ENCODE measurements at regions not wholly inside any gene's neighbourhood (a gene's known extent, or its start where the extent isn't known, plus 50 kb on each side); places are given as distances from the start of the nearest gene placed in this dataset.
"Not testable (repeated sequence)": the region's sequence is repeated elsewhere in the genome, so short reads cannot be mapped to it uniquely, and the experiment has no call there.

DNA sequence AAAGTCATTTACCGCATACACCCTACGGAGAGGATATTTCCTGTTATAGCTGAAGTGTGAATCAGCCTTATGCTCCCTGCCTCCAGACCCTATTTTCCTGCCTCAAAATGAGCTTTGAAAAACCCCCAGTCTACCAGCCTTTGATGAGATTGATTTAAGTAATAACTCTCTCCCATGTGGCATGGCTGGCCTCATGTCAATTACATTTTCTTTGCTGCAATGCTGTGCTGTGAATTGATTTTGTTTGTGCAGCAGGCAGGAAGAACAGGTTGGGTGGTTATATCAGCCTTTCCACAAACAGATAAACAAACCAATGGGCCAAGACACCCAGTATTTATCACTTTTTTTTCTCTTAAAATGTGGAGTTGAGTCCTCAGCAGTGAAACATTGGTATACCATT, 1105.5 kb upstream of the TMEM132C start:
- DNase-seq, result no peak

DNA sequence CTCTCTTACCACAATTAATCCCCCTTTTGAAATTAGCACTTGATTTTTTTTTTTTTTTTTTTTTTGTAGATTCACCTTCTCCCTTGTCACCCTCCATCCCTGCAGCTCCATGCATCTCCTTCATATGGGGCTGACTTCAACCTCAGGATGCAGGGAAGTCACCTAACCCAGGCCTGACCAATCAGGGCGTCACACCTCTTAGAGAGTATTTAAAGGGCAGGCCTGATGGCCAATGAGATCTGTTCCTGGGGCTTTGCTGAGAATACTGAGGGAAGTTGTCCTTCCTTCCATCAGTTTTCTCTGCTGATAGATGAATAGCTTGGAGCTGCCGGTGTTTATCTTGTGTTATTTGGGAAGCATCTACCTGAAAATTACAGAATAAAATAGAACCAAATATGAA, 1104.7 kb upstream of the TMEM132C start:
- DNase-seq, result no peak

DNA sequence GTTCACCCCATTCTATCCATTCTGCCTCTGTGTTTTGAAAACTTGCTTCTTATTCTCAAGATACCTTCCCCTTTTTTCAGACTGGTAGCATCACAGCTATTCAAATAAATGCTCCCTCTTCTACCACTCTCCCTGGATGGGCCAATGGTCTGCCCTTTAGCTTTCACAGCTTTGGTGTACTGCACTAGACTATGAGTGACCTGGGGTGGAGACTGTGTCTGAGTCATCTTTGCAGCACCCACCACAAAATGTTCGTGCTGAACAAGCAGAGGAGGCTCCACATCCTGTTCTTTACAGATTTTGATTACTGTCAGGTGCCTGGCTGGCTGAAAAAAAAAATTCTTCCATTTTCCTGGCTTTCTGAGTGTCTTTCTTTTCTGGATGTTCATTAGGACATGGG, 1104.1 kb upstream of the TMEM132C start:
- DNase-seq, result no peak

DNA sequence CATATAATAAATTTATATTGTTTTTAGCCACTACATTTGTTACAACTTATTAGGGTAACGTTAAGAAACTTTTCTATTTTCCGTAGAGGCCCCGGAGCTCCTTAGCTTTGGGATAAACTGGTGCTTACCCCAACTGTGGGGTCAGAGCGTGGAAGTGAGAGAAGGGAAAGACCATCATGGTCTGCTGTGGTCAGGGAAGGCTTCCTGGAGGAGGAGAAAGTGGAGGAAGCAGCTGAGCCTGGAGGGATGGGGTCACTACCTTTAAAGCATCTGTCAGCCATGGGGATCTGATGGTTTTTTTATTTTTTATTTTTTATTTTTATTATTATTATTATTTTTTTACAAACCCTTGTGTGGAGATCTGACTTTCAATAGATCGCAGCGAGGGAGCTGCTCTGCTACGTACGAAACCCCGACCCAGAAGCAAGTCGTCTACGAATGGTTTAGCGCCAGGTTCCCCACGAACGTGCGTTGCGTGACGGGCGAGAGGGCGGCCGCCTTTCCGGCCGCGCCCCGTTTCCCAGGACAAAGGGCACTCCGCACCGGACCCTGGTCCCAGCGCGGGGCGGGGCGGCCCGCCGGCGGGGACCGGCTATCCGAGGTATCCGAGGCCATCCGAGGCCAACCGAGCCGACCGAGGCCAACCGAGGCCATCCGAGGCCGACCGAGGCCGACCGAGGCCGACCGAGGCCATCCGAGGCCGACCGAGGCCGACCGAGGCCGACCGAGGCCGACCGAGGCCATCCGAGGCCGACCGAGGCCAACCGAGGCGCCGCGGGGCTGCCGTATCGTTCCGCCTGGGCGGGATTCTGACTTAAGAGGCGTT, 1101.2 kb upstream of the TMEM132C start:
- DNase-seq, result no peak

DNA sequence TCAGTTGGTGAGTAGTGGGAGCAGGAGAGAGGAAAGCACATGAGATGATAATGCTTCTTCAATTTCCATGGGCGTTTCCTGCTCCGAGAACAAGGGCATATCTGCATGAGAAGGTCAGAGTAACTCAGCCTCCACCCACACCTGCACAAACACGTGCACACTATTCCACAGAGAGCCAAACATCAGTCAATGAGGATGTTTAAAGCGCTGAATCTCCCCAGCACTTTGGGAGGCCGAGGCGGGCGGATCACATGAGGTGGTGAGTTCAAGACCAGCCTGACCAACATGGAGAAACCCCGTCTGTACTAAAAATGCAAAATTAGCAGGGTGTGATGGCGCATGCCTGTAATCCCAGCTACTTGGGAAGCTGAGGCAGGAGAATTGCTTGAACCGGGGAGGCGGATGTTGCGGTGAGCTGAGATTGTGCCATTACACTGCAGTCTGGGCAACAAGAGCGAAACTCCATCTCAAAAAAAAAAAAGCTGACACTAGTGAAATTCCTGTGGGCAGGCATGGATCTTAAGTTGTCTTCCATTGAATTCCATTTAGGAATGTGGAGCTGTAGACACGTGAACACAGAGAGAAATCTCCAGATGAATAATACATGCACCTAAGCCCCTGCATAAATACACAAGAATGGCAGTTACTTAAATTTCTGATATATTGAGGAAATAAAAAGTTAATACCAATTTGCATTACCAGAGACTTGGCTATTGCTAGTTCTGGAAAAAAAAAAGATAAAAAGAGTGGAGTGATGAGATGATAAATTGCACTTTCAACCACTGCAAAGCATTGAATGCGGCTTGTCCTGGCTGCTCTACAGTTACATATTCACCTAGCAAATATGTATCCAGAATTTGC, 1097.4 kb upstream of the TMEM132C start:
- no peak for DNase-seq

DNA sequence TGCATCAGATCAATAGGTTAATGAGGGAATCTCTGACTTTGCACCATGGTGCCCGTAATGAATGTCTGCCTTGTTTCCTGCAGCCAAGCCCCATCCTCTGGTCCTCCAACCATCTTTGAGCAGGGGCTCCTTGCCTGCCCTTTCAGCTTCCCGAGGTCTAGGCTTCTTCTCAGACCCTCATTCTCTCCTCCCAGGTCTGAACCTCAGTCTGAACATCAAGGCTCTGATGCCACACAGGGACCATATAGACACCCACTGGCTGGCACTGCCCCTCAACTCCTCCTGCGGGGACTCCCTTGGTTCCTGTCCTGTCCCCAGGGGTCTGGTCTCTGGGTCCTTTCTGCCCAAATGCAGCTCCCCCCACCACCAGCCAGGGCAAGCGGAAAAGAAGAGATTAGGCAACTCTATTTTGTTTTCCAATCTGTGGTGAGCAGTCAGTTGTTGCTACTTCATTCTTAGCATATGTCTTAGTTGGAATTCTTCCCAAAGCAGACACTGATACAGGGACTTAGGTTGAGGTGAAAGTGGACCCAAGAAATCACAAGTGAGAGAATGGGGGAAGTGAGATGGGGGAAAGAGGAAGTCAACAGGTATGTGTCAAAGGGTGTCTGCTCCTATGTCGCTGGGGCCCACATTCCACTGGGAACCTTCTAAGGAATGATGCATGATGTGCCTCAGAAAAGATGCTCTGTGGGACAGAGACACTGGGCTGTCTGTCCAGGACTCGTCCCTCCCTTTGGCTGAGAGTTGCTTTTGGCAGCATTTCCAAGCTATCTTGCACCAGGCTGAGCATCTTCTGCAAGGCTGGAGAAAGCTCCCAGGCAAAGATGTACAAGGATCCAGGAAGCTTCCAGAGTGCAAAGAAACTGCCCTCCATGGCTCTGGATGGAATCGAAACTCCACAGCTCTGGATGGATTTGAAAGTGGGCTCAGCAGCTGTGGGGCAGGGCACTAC, 1096.5 kb upstream of the TMEM132C start:
- DNase-seq, result no peak

DNA sequence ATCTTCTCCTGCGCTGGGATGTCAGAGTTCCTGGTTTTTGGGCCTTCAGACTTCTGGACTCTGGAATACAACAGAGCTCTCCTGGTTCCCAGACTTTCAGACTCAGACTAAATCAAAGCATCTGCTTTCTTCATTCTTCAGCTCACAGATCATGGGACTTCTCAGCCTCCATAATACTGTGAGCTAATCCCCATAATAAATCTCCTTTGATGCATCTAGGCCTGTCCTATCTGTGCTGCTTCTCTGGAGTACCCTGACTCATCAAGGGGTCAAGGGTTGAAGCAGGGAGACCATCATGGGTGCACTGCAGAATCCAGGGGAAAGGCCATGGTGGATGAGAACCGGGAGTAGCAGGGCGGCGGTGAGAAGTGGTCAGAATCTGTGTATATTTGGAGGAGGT, 1094.1 kb upstream of the TMEM132C start:
- no peak for DNase-seq

DNA sequence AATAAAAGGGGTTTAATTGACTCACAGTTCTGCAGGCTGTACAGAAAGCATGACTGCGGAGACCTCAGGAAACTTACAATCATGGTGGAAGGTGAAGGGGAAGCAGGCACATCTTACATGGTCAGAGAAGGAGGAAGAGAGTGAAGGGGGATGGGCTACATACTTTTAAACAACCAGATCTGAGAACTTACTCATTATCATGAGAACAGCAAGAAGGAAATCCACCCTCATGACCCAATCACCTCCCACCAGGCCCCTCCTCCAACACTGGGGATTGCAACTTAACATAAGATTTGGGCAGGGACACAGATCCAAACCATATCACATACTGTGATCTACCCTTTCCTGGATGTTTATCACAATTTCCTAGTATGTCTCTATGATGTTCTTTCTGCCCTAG, 1093.0 kb upstream of the TMEM132C start:
- not testable (repeated sequence) for DNase-seq

DNA sequence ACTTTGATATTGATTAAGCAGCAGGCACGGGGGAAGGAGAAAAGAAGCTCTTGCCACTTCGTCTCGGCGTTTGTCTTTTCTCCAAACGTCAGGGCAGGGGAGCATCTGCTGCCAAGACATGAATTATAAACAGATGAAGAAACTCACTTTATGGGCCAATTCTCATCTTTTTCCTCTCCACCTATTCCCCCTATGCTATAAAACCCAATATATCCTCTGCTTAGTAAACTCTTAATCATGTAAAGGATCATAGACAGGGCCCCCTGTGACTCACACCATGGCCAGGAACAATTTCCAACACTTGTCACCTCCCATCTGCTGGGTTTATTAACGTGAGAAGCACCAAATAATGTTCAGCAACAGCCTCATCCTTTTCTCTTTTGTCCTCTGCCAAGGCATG, 1092.1 kb upstream of the TMEM132C start:
- no peak for DNase-seq

DNA sequence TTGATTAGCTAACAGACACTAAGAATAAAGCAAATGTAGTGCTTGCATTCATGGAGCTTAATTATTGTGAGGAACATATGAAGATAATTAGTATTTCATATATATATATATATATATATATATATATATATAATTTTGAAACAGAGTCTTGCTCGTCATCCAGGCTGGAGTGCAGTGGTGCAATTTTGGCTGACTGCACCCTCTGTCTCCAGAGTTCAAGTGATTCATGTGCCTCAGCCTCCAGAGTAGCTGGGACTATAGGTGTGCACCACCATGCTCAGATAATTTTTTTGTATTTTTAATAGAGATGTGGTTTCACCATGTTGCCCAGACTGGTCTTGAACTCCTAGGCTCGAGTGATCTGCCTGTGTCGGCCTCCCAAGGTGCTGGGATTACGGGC, 1091.6 kb upstream of the TMEM132C start:
- DNase-seq, result no peak

DNA sequence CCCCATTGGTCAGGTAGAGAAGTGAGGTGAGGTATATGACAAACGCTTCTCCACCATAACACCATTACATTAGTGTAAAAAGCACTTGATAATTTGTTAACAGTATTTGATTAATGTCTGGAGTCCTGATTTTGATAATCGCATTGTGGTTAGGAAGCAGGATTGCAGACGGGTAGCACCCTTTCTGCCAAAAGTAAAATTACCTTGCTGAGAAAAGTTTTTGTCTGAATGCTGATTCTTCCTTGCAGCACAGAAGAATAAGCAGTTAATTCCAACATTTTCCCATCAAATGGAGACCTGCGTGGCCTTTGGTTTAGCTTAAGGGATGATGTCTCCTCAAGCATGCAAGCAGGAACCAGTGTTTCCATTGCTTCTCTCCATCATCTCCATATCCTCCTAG, 1090.2 kb upstream of the TMEM132C start:
- DNase-seq, result no peak

DNA sequence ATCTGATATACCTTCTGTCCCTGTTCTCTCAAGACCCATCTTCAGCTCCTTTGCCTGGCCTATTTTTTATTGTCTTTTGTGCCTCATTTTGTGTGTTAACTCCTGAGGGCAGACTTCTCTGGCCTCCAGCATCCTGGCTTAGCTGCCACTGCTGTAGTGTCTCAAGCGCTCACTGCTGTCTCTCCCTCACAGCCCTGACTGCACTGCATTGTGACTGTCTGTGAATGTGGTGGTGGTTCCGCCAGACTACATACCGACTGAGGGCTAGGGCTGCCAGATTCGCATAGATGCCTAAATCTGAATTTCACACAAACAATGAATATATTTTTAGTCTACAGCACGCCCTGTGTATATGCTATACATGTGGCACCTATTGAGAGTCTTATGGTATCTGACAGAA, 1088.9 kb upstream of the TMEM132C start:
- no peak for DNase-seq

DNA sequence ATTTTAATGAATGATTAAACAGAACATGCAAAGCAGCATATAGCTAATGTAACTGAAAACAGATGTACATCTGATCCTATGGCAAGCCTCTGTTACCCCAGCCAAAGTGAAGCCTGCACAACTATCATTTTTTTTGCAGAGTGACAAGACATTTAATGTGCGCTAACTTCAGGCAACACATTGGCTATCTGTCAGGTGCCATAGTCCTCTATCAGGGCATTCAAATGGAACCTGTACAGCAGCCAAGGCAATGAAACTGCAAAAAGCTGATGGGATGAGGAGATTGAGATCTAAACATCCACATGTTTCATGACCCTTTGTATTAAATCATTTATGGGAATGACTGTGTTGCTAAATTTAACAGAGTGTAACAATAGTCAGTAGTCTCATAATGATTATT, 1088.5 kb upstream of the TMEM132C start:
- no peak for DNase-seq

DNA sequence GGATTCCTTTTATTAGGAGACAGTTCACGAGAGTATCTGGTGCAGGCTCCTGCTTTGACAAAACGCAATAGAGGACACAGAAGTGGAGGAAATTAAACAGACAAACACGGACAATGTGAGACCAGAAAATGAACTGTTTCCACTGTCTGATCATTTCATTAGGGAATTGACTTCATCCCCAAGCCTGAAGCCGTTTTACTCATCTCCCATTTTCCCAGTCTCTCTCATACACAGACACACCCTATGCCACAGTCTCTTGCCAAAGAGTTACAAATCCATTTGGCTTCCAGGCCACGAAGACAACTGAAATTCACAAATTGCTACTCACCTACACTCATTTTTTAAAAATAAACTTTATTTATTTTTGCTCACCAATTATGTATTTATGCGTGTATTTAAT, 1087.8 kb upstream of the TMEM132C start:
- no peak for DNase-seq

DNA sequence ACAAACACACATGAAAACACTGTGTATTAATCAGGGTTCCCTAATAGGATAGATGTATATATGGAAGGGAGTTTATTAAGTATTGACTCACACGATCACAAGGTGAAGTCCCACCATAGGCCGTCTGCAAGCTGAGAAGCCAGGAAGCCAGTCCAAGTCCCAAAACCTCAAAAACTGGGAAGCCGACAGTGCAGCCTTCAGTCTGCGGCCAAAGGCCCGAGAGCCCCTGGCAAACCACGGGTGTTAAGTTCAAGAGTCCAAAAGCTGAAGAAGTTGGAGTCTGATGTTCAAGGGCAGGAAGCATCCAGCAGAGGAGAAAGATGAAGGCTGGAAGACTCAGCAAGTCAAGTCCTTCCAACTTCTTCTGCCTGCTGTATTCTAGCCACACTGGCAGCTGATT, 1085.0 kb upstream of the TMEM132C start:
- DNase-seq, result no peak

DNA sequence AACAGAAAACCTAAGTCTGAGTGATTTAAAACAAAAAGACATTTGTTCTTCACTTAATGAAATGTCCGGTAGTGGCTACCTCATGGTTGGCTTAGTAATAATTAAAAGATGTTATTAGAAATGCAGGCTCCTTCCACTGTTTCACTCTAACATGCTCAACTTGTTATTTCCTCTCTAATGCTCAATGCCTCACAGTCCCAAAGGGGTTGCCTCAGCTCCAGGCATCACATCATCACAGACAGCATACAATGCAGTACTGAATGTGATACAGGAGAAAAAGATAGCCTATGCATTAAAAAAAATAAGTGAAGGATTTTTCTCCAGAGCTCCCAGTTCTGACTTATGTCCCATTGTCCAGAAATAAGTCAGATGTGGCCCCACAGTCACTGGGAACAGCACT, 1077.0 kb upstream of the TMEM132C start:
- no peak for DNase-seq

DNA sequence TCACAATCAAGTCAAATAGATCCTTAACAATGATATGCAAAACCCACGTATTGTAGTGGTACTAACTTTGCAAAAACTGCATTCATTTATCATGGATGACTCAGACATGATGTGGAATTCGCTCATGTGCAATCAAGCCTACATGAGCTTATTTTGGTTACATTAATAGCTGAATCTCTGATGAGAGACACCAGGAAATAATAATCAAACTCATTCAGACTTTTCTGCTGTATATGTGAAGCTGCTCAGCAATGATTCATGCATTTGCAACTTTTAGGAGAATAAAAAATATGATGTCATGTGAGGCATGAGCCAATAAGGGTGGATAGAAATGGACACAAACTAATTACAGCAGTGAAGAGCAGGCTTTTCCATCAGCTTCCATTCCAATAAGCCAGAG, 1075.8 kb upstream of the TMEM132C start:
- DNase-seq, result no peak

DNA sequence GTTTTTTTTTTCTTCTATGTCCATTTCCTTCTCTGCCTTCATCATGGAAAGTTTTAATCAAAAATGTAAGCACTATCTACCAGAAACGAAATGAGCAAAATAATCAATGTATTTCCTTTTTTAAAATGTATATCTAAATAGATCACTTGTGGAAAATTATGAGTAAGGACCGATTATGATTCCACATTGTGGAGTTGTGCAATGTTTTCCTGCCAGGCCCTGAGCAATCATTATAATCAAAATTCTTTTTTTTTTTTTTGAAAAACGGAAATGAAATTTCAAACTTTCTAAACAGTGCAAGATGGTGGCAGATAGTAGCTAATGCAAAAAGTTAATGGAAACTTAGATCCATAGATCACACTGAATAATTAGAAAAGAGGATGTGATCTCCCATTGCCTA, 1074.6 kb upstream of the TMEM132C start:
- no peak for DNase-seq

DNA sequence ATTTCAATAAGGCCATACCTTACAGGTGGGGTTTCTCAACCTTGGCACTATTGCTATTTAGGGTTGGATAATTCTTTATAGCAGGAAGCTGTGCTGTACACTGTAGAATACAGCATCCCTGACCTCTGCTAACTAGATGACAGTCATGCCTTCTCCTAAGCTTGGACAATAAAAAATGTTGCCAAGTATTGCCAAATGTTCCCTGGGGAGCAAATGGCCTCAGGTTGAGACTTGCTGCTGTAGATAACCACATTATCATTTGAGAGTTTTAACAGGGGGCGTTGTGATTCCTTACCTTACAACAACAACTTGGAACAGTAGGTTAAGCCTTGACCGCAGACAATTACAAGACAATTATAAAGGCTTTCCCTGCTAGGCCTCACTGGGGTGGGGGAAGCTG, 1073.6 kb upstream of the TMEM132C start:
- no peak for DNase-seq

DNA sequence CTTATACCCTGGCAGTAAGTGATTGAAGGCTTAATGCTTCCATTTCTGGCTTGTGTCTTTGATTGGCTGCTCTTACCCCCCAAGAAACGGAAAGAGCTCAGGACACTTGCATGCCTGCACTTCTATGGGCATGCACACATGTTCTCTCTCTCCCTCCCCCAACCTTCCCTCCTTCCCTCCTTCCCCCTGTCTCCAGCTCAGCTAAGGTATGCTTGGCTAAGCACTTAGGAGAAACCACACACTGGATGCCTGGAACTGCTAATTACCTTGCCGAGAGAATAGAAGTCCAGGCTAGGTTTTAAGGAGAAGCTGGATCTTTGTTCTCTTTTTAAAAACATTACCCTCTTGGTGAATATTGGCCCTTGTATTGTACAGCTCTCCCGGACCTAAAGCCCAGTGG, 1072.8 kb upstream of the TMEM132C start:
- no peak for DNase-seq

DNA sequence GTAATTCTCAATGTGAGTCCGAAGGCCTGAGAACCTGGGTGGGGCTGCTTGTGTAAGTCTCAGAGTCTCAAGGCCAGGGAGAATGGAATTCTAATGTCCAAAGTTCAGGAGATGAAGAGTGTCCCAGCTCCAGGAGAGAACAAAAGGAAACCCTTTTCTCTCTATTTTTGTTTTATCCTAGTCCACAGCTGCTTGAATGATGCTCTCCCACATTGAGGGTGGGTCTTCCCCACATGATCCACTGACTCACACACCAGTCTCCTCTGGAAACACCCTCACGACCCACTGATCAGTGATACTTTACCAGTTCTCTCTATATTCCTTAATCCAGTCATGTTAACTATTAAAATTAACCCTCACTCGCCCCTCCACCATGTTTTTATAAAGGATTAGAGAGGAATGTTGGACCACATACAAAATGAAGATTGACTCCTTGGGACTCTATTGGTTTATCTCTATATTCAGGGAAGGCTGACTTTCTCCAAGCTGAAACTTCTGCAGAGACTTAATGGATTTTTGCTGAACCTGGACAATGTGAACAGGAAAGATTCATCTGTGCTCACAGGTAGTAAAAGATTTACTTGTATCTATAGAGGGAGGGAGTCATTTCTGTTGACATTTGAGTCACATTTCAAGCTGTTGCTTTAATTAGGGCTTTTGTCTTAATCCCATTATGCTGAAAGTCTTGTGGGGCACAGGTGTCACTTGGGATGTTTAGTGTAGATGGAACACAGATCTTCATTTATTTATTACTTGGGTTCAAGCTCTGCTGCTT, 1061.0 kb upstream of the TMEM132C start:
- no peak for DNase-seq

DNA sequence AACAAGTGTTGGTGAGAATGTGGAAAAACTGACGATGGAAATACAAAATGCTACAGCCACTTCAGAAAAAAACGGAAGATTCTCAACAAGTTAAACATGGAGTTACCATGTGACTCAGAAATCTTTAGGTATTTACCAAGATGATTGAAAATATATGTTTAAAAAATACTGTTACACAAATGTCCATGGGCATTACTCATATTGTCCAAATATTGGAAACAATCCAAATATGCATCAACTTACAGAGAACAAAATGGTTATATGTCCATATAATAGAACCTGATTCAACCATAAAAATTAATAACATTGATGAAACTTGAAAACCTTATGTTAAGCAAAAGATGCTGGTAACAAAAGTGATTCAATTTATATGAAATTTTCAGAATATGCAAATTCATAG, 1057.7 kb upstream of the TMEM132C start:
- DNase-seq, result no peak
